Fibroblast of lung (primary cell): ENCODE measurements at regions not wholly inside any gene's neighbourhood (a gene's known extent, or its start where the extent isn't known, plus 50 kb on each side); places are given as distances from the start of the nearest gene placed in this dataset.

ENCODE experiments used
- EZH2 ChIP-seq: IDR thresholded peaks from 2 replicates; pipeline ENCODE4 v1.5.1; 2012; ENCODE audit warnings: low read length, control low read depth, mild to moderate bottlenecking; ENCODE audit errors: missing control alignments
- TF ChIP-seq, protein P1 (sequence below), 2 donors: IDR thresholded peaks in 1 of 2; conservative IDR thresholded peaks in 1 of 2; 1 replicate in 1 of 2; 2 replicates in 1 of 2; pipeline ENCODE4 v1.5.1; 2011 to 2012; ENCODE audit warnings: low read length in 2 of 2, control low read depth in 1 of 2, inconsistent platforms in 1 of 2, low read depth in 1 of 2, mild to moderate bottlenecking in 1 of 2

DNA sequence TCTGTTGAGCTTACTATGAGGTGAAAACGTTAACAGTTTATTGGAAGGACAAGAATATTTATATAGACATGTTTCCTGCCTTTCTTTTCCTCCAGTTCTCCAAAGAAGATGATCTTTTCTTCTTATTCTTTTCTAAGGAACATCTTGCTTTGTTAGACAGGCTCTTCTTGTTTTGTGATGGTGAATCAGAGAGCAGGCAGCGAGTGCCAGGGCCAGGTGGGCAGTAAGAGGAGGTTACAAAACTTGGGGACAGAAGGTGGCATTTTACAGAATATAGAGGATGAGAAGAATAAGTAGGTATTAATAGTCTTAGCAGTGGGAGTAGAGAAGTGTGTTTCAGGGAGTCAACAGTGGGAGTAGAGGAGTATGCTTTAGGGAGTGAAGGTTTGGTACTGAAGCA, 223.6 kb downstream of the ARL4A start:
- TF ChIP-seq, protein P1, sequence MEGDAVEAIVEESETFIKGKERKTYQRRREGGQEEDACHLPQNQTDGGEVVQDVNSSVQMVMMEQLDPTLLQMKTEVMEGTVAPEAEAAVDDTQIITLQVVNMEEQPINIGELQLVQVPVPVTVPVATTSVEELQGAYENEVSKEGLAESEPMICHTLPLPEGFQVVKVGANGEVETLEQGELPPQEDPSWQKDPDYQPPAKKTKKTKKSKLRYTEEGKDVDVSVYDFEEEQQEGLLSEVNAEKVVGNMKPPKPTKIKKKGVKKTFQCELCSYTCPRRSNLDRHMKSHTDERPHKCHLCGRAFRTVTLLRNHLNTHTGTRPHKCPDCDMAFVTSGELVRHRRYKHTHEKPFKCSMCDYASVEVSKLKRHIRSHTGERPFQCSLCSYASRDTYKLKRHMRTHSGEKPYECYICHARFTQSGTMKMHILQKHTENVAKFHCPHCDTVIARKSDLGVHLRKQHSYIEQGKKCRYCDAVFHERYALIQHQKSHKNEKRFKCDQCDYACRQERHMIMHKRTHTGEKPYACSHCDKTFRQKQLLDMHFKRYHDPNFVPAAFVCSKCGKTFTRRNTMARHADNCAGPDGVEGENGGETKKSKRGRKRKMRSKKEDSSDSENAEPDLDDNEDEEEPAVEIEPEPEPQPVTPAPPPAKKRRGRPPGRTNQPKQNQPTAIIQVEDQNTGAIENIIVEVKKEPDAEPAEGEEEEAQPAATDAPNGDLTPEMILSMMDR (conservative IDR thresholded peaks at IDR 0.05 in 1 of 2, IDR thresholded peaks at IDR 0.05 in 1 of 2; ENCODE audit: low read depth in 1 of 2, low read length in 2 of 2) = no peak
- no peak for TF ChIP-seq EZH2
